ENCODE measurements at regions not wholly inside any gene's neighbourhood (a gene's known extent, or its start where the extent isn't known, plus 50 kb on each side); places are given as distances from the start of the nearest gene placed in this dataset.

DNA sequence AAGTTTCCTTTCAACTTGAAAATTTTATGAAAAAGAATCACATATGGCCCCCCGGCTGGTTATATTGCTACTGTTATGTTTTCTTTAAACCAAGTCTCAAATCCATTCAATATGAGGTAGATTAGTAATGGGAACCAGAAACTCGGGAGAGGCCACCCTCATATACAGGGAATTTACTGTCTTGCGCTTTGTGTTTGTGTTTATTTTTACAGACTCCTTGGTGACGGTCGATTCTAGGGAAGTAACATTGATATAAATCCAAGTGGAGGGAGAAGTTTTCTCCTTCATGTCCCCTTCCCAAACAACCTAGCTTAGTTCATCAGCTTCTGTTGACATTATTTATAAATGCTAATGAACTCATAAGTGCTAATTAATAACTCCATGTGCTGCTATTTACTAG lies 163.5 kb upstream of the LMO4 start:
- no peak for DNase-seq

DNA sequence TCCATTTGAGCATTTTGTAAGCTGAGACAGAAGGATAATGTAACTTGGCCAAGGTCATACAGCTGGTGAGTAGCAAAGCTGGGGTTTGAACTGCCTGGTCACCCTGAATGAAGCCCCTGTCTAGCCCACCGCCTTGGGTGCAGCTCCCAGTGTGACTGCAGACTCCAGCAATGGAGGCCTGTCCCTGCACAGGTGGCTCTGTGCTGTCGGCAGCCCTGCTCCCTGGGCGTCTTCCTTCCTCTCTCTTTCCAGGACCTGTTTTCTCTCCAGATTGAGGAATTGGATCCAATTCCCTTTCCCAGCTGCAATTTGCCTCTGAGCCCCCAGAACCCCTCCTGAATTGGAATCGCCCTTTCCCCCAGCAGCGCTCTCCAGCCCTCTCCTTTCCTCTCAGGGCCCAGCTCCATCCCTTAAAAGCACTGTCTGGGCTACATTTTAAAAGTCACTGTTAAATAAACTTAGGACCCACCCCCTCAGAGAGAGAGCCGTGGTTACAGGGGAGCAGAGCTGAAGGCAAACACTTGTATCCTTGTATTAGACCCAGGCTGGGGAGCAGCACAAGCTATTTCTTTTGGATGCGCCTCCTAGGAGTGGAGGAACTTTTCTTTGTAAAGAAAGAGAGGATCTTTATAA lies 161.4 kb upstream of the LMO4 start:
- no peak for DNase-seq

DNA sequence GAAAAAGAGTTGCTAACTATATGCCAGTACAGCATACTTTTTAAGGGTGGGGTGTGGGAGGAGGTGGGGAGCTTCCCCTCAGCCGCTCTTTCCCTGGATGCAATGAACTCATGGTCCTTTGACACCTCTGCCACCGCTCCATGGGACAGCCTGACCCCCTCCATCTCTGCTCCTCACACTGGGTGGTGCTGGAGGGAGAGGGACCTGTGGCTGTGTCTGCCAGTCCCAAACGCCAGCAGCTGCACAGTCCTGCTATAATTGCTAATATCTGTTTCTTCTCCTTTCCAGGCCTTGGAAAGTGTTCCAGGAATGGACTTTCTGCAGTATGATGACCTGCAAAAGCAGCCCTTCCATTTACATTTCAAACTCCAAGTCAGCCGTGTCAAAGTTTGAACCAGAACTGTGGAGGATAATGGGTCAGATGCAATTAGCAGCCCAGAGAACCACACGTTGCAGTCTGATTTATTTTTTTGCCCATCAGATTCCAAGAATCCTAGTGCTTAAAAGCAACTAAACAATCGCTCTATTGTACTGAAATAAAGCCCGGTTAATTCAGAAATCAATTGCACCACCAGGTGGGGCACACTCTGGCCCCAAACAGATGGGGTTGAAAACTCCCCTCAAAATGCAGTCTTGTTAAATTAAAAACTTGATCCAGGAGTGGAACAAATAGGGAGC lies 160.7 kb upstream of the LMO4 start:
- DNase-seq, result no peak

DNA sequence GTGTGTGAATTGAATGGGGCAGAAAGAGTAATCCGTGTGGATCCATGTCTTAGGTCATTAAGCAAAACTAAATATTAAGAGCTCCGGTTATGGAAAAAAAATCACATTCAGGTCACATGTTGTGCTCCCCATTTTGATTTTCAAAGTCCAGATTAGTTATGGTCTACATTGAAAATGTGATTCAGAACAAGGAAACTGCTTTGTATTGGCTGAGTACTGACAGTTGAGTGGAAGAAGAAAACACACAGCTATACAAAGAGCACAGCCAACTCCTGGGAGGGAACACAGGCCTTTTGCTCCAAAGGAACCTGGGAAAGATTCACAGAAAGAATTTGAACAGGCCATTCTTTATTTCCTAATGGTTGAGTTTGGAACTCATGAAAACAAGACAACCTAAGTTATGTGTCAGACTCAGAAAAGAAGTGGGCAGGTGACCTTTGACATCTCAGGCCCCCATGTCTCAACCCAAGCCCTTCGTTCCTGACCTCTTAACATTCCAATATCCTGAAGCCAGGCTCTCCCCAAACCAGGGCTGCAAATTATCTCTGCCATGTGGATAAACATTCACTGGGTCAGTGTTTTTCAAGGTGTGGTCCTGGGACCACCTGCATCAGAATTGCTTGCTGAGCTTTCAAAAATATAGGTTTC lies 159.3 kb upstream of the LMO4 start:
- no peak for DNase-seq

DNA sequence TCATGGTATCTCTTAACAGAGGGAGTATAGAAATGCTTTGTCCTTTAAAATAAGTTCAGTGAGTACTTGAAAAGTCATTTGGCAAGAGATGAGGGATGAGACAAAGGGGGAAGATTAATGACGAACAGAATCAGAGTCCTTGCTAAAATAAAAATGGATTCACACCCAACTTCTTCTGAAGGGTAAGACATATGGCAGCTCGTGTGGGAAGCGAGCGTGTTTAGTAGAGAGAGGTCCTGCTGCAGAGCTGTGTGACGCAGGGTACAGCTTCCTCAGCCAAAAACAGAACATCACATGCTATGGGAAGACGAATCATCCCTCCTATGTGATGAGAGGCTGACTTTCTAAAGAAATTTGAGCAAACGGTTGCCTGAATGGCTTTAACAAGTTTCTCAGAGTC lies 158.5 kb upstream of the LMO4 start:
- DNase-seq, result no peak

DNA sequence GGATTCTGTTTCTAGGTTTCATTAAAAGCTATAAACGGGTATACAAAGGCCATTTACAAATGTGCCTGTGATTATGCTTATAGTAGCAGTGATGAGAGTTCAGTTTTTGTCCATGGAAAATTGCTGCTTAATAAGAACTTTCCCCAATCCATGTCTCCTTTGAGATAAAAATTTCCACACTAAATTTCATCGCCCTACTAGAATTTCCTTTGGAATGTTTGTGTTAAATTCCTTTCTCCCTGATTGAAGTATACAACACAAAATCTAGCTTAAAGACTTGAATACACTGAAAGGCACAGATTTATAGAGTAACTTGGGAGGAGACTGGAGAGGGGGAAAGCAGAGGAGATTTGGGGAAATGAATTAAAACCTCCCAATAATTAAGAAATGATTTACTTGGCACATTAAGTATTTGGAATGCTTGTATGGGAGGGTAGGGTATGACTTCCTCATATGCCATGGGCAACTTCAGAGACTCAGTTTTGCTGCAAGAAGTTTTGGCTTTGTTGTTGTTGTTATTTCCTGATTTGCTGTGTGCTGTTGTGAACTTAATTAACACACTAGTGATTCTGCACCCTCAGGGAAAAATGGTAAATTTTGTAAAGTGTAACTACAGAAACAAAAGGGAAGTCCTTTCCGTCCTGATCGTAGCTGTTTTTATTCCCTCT lies 157.6 kb upstream of the LMO4 start:
- no peak for DNase-seq

DNA sequence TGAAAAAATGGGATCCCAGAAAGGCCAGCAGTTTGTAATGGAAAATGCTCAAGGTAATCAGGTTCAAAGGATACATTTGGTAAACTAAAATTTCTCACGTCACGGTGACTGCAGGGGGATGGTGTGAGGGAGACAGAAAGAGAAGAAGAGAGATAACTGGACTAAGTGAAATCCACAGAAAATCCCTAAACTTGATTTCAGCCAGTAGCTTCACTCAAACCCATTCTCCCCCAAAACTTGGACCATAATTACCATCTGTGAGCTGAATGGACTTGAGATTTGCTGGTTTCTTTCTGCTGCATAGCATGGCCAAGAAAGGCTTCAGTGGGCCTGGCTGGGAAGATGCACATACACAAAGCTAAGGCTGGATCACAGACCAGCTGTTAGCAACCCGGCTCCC lies 155.4 kb upstream of the LMO4 start:
- DNase-seq, result no peak

DNA sequence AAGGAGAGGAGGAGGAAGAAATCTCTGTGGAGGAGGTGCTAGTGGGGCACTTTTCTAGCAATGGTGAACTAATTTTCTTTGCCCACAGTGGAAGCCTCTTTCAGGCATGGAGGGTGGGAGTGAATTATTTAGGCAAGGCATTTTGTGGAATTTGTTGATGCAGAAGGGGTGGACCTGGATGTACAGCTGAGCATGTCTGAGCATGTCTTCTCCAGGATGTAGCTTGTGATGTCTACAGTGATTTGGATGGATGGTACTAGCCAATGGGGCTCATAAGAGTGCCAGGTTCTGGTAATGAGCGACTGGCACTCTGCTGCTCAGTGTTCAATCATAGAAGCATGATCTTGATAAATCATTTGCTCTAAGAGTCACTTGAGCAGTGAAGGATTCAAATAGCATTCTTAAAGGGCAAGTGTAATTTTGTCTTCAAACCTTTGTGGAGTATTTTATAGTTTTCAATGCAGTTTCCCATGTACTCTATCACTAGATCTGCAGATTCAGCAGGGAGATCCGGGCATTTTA lies 153.9 kb upstream of the LMO4 start:
- DNase-seq, result no peak

DNA sequence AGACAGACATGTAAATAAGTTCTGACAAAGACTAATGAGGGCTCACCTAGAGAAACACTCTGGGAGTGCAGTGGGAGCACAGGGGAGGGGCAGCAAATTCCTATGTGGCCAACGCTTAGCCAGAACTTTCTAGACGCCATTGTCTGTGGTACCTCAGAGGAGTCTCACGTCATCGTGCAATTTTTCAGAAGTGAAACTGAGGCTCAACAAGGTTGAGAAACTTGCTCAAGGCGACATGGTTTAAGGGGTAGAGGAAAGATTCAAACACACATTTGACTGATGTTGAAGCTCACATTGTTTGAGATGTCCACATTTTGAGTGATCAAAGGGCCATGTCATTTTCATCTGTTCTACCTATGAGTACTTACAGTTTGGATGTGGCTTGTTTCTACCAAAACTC lies 152.6 kb upstream of the LMO4 start:
- no peak for DNase-seq

DNA sequence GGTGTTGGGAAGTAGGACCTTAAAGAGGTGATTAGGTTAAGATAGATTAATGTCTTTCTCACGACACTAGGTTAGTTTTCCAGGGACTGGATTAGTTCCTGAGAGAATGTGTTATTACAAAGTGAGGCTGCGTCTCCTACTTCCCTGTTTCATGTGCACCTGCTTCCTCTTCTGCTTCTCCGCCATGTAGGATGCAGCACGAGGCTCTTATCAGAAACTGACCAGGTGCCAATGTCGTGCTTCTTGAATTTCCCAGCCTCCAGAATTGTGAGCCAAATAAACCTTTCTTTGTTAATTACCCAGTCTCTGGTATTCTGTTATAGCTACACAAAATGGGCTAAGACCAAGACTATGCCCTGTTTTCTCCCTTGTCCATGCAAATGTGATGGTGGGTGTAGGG lies 152.2 kb upstream of the LMO4 start:
- DNase-seq, result no peak

DNA sequence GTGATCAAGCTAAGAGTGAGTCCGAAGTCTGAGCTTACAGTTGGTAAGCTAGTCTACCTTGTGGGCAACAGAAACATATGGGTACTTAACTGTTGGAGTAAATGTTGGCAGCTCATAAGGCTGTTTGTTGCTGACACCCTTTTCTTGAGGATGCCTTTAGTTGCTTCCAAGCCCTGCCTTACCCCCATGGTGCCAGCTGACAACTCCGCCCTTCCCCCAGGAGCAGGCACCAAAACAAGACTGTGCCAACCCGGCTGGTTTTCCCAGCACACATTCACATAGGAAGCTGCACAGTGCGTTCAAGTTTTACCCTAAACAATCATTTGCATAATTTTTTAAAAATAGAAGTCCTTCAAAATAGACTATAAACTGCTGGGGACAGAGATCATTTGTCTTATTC lies 150.2 kb upstream of the LMO4 start:
- DNase-seq, result no peak

DNA sequence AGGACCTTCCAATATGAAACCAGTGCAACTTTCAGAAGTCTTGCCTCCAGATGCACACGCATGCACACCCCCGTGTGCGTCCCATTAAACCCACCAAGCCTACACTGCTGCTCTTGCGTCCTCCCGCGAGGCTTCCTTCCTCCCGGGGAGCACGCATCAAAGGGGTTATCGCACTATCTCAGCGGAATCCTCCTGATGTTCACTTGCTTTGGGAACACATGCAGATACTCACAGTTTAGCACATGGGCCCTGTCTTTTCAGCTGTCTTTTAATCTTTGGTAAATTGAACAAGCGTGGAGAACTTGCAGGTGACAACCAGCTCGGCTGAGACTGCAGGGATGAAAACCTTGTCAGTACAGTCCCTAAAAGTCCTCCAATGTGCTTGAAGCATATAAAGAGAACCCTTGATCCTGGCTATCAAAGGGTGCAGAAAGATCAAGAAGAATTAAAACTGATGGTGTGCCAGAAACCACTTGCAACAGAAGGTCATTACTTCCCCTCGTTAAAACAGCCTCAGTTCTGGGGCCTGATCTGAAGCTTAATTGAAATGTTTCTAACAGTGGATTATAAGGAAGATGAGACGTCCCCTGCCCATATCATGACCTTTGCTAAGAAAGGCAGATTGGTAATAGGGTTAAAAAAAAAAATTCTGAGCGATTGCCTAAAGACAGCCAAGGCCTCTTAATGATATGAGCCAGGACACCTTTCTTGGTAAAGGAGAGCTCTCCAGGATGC lies 149.4 kb upstream of the LMO4 start:
- no peak for DNase-seq

DNA sequence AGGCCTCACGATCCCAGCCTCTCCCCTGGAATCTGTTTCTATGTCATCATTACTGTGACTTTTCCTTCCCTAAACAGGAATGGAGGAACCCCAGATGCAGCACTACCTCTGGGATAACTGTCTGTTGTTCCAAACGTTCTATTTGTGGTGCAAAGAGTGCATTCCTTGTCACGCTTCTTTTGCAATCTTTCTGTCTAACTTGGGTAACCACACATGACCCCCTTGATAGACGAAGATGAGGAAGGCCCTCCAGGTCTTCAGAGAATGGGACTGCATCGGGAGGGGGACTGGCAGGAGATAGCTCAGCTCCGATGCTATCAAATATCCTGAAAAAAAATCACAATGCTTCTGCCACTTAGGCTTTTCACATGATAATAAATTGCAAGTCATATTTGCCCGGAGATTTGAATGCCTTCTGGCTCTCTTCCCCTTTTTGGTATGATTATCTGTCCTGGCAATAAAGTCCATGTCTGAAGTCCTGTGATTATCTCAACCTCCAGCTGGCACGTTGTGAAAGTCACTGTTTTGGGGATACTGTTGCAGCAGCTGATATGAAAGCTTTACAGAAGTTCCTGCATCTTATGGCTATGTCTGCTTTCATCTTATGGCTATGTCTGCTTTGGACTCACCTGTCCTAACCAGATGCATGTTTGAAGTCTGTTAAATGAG lies 148.7 kb upstream of the LMO4 start:
- no peak for DNase-seq

DNA sequence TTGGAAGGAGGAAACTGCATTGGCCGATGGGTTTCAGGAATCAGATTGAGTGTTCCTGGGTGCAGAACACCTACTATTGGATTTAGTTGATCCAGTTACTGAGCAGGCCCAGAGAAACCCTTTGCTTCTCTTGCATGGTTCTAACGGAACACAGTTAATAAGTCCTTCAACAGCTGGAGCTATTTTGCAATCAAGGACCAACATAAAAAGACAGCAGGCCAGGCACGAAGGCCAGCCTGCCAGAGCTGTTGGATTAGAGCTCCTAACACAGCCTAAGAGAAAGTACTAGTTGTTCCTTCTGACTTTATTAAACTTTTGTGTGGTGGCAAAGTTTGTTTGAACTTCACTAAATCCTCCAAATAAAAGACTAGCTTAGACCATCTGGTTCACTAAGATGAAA lies 148.0 kb upstream of the LMO4 start:
- no peak for DNase-seq

DNA sequence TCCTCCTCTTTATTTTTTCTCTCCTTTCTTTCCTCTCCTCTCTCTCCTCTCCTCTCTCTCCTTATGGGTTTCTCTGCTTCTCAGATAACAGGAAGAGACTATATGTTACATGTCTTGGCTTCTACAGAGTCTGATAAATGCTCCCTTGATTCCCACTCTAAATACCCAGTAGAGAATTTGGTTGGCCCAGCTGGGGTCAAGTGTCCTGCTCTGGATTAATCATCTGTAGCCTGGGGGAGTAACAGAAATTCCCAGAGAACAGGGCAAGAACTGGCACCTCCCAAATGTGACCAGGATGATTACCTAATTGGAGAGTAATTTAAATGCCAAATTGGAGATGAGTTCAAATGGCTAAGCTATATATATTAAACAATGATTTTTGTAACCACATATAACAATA lies 146.1 kb upstream of the LMO4 start:
- DNase-seq, result no peak

DNA sequence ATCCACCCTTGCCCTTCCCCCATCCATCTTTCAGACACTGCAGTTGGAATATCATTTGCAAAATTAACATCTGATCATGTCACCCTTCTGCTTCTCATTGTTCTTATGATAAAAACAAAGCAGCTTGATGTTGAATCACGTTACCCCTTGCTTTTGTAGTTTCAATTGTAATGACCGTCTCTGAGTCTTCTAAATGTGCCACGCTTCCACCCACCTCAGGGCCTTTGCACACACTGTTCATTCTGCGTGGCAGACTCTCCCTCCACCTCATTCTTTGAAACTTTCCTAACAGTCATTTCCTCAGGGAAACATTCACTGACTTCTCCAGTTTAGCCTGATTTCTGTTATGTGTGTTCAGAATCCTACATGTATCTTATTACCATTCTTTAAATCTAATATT lies 143.6 kb upstream of the LMO4 start:
- no peak for DNase-seq

DNA sequence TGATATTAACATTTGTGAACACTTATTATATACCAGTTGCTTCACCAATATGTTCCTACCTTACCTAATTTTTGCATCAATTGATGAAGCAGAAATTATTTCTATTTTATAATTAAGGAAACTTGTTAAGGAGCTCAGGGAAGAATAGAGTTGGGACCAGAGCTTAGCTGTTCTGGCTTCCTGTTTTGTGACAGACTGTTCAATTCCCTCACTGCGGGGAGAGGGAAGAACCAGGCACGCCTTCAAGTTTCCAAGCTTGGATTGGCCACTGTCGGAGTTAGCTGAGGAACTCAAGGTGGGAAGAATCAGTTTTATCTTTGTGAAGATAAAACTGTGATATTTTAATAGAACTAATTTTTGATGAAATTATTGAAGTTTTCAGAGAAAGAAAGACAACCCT lies 142.3 kb upstream of the LMO4 start:
- DNase-seq, result no peak

DNA sequence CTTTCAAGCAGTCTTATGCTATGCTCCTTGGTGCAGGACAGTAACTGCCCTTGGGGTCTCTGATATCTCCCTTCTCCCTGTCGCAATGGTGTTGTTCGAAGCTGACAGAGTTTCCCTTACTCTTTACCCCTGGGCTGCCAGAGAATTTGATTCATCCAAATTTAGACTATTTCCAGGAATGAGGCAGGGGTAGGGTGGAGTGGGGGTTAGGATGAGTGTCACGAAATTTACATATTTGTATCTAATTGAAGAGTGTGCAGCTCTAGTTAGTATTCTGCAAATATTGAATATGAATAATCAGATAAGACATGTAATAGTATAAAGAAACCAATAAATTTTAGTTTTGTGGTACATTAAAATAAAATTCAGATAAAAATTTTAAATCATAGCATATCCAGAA lies 140.0 kb upstream of the LMO4 start:
- no peak for DNase-seq

DNA sequence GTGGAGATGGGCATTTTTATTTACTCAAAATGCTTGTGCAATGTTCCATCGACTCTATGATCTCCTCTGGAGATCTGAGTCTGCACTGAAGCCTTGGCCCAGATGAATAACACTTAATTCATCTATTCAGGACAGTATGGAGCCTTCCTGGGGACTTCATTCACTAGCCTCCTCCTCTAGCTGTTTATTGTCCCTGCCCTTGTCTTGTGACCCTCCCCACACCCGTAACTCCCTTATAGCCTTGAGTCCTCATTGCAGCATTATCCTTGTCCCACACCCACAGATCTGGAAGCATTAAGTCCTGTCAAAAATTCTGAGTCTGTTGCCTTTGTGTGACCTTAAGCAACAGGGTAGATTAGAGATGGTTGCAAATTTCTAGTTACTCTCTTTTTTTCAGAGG lies 138.3 kb upstream of the LMO4 start:
- DNase-seq, result no peak

DNA sequence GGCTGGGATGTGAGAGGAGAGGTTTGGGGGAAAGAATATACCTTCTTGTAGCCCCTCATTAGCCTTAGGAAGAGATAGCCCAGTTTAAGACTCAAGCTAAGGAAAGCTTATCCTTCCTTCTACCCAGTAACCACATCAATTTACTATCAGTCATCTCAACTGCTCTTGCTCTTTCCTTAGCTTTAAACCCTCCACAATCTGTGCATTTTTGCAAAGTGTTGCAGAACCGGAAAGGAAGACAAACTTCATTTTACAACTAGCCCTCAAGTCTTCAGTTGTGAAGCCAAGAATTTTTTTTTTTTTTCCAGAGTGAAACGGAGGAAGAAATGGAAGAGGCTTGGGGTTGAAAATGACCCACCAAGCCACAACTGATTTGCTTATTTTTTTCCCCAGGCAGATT lies 137.0 kb upstream of the LMO4 start:
- DNase-seq, result no peak

DNA sequence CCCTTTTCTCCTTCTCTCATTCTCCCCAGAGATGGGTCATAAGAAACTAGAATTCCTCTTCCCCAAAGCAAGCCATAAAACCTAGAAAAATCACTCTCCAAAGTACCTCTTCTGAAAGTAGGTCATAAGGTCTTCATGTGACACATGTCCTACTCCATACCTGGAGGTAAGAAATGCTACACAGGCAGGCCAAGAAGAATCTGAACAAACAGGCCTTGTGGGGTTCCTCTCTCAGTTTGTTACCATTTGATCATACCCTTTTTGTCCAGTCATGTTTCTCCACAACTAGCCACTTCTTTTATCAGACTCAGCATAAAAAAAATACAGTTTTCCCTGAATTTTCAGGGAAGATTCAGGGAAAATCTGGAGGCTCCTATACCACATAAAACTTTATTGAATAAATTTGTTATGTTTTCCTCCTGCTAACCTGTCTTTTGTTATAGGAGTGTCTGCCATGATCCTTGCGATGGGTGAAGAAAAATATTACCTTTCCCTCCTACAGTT lies 134.4 kb upstream of the LMO4 start:
- no peak for DNase-seq

DNA sequence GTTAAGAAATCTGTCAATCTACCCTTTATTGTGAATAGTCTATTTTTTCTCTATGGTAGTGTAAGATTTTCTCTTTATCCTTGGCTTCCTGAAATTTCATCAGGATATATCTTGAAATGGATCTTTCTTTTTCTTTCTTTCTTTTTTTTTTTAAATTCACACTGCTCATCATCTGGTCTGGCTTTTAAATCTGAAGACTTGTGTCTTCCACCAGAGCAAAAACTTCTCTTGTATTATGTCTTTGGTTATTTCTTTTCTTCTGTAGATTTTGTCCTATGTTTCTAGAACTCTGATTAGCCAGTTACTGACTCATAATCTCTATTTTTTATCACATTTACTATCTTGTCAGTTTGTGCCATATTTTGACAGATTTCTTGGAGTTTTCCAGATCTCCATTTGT lies 133.8 kb upstream of the LMO4 start:
- no peak for DNase-seq

Measured in T-helper 2 cell (primary cell).